Activated B cell treated with CpG ODN at 0.5 μM for 24 hours (primary cell): ENCODE measurements at regions not wholly inside any gene's neighbourhood (a gene's known extent, or its start where the extent isn't known, plus 50 kb on each side); places are given as distances from the start of the nearest gene placed in this dataset.
"Not testable (repeated sequence)": the region's sequence is repeated elsewhere in the genome, so short reads cannot be mapped to it uniquely, and the experiment has no call there.

Experiments
- ATAC-seq: fragments of 200-7000 bp; cut with Tn5 transposase; one replicate; pipeline ENCODE4 v1.10.0; 2021; ENCODE audit warnings: low read depth, mild to moderate bottlenecking, moderate library complexity
- CTCF ChIA-PET: fragments of 350-600 bp; sonication (Branson Sonifier 250); formaldehyde crosslinking; loops from one replicate; lab custom pipeline; 2021; ENCODE audit warnings: antibody characterized with exemption; lab: Charles Lee
- POLR2A ChIA-PET: fragments of 350-600 bp; sonication (Branson Sonifier 250); formaldehyde crosslinking; loops from one replicate; lab custom pipeline; 2021; ENCODE audit warnings: antibody characterized with exemption; lab: Charles Lee
- DNase-seq: peaks from one replicate; pipeline ENCODE4 v3.0.0; 2022
- H3K27ac Mint-ChIP-seq: one replicate; pipeline ENCODE4 v1.8.0; 2020; ENCODE audit warnings: mixed read lengths
- H3K27me3 Mint-ChIP-seq: one replicate; pipeline ENCODE4 v1.8.0; 2021; ENCODE audit warnings: mixed read lengths
- H3K36me3 Mint-ChIP-seq: one replicate; pipeline ENCODE4 v1.8.0; 2021; ENCODE audit warnings: low read depth, mixed read lengths
- H3K4me1 Mint-ChIP-seq: one replicate; pipeline ENCODE4 v1.8.0; 2021; ENCODE audit warnings: mixed read lengths
- H3K4me3 Mint-ChIP-seq: one replicate; pipeline ENCODE4 v1.8.0; 2020; ENCODE audit warnings: mild to moderate bottlenecking, mixed read lengths
- H3K9me3 Mint-ChIP-seq: one replicate; pipeline ENCODE4 v1.8.0; 2020; ENCODE audit warnings: mixed read lengths
- CTCF ChIP-seq: fragments of 200-600 bp; IDR thresholded peaks from one replicate; pipeline ENCODE4 v1.8.0; 2022; ENCODE audit warnings: antibody characterized with exemption, mild to moderate bottlenecking
- intact Hi-C: fragments of 100-400 bp; cut with micrococcal nuclease; formaldehyde crosslinking; loops from one replicate; pipeline ENCODE4 v1.15.1; 2024

GRCh38 chr1:117314951-117315350, 52.3 kb upstream of the MAN1A2 start:
- H3K4me3 Mint-ChIP-seq, H3K4me1 Mint-ChIP-seq, DNase-seq, CTCF ChIA-PET, H3K9me3 Mint-ChIP-seq, POLR2A ChIA-PET, H3K27me3 Mint-ChIP-seq, H3K36me3 Mint-ChIP-seq, ATAC-seq, H3K27ac Mint-ChIP-seq: not testable (repeated sequence)
- intact Hi-C loops, result loop anchor here (5.0 kb wide), 1 partner anchor 442 kb away; no protein-coding TSS in a partner anchor

- Mint-ChIP-seq H3K4me3 (no peak overlapping the region), H3K9me3 (no peaks in the 10 kb centered on the region), H3K27me3 (peaks cover 8% of the 10 kb centered on the region), H3K27ac (no peak overlapping the region), H3K36me3 (no peaks in the 10 kb centered on the region), H3K4me1 (no peaks in the 10 kb centered on the region)
- TF ChIP-seq CTCF, result no peak
- CTCF ChIA-PET, result no interaction called here
- ATAC-seq (no peak), DNase-seq (no peak)
- POLR2A ChIA-PET, result no interaction called here
- intact Hi-C loops, result loop anchor here (5.0 kb wide), 1 partner anchor 444 kb away; no protein-coding TSS in a partner anchor
These were observed 53.7 kb upstream of the MAN1A2 start for GRCh38 chr1:117313555-117313954.

DNA sequence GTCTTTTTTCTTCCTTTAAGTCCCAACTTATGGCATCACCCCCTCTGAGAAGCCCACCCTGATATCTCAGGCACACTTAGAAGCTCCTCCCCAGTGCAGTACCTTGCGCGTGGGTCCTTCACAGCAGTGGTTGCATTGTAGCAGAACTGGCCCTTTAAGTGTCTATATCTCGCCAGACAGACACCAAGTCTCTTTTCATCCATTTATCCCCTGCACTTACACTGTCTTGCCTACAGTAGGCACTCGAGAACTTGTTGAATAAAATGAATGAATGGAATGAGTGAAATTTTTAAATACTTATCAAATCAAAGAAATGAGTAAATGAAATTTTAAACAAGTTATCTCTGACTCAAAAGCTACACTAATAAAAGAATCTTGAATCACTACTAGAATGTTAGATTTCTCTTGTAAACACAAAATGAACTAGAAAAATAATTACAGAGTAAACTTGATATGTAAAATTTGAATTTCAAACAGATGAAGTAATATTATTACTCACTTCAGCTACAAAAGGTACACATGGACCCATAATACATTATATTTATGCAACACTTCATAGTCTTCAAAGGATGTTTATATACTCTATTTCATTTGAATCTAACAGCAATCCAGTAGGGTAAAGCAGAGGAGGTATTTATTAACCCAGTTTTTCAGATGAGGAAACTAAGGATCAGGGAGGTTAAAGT, 54.7 kb upstream of the MAN1A2 start:
- Mint-ChIP-seq H3K36me3 (no peaks in the 10 kb centered on the region), H3K27ac (no peak overlapping the region), H3K4me3 (no peak overlapping the region), H3K4me1 (no peaks in the 10 kb centered on the region), H3K27me3 (peaks cover 8% of the 10 kb centered on the region), H3K9me3 (no peaks in the 10 kb centered on the region)
- no peak for ATAC-seq
- no peak for TF ChIP-seq CTCF
- CTCF ChIA-PET, result interaction anchor here (2.0 kb wide), 1 partner anchor 445 kb away, joined by 6 read pairs; no protein-coding TSS in a partner anchor
- POLR2A ChIA-PET, result no interaction called here
- DNase-seq, result no peak
- intact Hi-C loops, result loop anchor here (5.0 kb wide), 1 partner anchor 445 kb away; no protein-coding TSS in a partner anchor

DNA sequence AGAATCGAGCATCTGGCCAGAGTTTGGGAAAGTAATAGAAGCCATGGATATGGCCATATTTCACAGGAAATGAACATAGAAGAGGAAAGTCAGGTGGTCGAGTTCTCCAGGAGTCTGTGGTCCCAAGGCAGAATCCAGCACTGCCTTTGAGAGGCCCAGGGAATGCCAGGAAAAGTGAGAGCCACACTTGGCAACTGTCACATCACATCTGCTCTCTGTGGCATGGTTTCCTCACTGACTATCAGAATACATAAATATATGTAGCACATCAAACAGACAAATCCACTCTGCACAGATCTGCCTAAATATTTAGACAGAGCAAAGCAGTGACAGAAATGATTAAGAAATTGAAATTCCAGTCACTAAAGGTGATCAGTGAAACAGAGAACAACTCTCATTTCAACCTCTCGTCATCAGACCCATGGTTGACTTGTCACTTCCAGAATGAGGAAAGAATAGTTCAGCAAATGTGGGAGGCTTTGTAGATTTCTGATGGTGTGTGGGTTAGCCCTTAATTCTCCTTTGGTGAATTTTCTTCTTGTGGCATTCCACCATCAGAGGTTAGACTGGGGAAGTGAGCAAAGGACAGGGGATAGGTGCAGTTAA, 58.8 kb upstream of the MAN1A2 start:
- Mint-ChIP-seq H3K36me3 (no peaks in the 10 kb centered on the region), H3K4me1 (no peaks in the 10 kb centered on the region), H3K9me3 (no peaks in the 10 kb centered on the region), H3K4me3 (no peak overlapping the region), H3K27me3 (peaks cover 4% of the 10 kb centered on the region), H3K27ac (no peak overlapping the region)
- intact Hi-C loops, result no loop called here
- ChIA-PET CTCF (no interaction called here), POLR2A (no interaction called here)
- DNase-seq (no peak), ATAC-seq (no peak)
- TF ChIP-seq CTCF, result no peak

- CTCF ChIA-PET, result no interaction called here
- Mint-ChIP-seq H3K36me3 (no peaks in the 10 kb centered on the region), H3K9me3 (peaks cover 3% of the 10 kb centered on the region), H3K27ac (no peak overlapping the region), H3K27me3 (peaks cover 5% of the 10 kb centered on the region), H3K4me3 (no peak overlapping the region), H3K4me1 (no peaks in the 10 kb centered on the region)
- intact Hi-C loops, result no loop called here
- POLR2A ChIA-PET, result no interaction called here
- DNase-seq, result no peak
- no peak for TF ChIP-seq CTCF
- ATAC-seq, result no peak
These were observed 65.3 kb upstream of the MAN1A2 start for GRCh38 chr1:117301901-117302300.

- H3K36me3 Mint-ChIP-seq, intact Hi-C loops, H3K4me1 Mint-ChIP-seq, POLR2A ChIA-PET, H3K27me3 Mint-ChIP-seq, ATAC-seq, H3K4me3 Mint-ChIP-seq, DNase-seq, H3K9me3 Mint-ChIP-seq, H3K27ac Mint-ChIP-seq, CTCF ChIA-PET: not testable (repeated sequence)
These were observed 67.1 kb upstream of the MAN1A2 start for GRCh38 chr1:117300183-117300582.
